ENCODE measurements at regions not wholly inside any gene's neighbourhood (a gene's known extent, or its start where the extent isn't known, plus 50 kb on each side); places are given as distances from the start of the nearest gene placed in this dataset.
A peak's percentile ranks its signal among the peaks of the same experiment; 100 is the strongest.

- Histone ChIP-seq H3K9me3 (ENCODE audit: low read depth) (no peaks in the 10 kb centered on the region), H3K4me1 (ENCODE audit: low read depth) (no peaks in the 10 kb centered on the region), H3K36me3 (no peaks in the 10 kb centered on the region), H3K4me3 (no peak overlapping the region), H3K27ac (no peak overlapping the region), H3K27me3 (no peaks in the 10 kb centered on the region)
- peak in 1 of 2 donors; percentile 46 for DNase-seq (ENCODE audit: low read depth in 1 of 2, low spot score in 1 of 2)
- TF ChIP-seq CTCF (IDR thresholded peaks at IDR 0.05; ENCODE audit: low read depth, low read length): no peak
Measured at GRCh38 chr12:60197589-60197988, 601.8 kb downstream of the SLC16A7 start.

- no peak for TF ChIP-seq CTCF (IDR thresholded peaks at IDR 0.05; ENCODE audit: low read depth, low read length)
- DNase-seq (ENCODE audit: low read depth in 1 of 2, low spot score in 1 of 2): peak; percentile 5 to 25
- no peaks in the 10 kb centered on the region for H3K4me1 ChIP-seq (ENCODE audit: low read depth)
- no peaks in the 10 kb centered on the region for H3K36me3 ChIP-seq
- no peak overlapping the region for H3K4me3 ChIP-seq
- no peaks in the 10 kb centered on the region for H3K27me3 ChIP-seq
- no peaks in the 10 kb centered on the region for H3K9me3 ChIP-seq (ENCODE audit: low read depth)
- H3K27ac ChIP-seq: no peak overlapping the region
Measured at GRCh38 chr12:60201891-60202290, 606.1 kb downstream of the SLC16A7 start.

DNA sequence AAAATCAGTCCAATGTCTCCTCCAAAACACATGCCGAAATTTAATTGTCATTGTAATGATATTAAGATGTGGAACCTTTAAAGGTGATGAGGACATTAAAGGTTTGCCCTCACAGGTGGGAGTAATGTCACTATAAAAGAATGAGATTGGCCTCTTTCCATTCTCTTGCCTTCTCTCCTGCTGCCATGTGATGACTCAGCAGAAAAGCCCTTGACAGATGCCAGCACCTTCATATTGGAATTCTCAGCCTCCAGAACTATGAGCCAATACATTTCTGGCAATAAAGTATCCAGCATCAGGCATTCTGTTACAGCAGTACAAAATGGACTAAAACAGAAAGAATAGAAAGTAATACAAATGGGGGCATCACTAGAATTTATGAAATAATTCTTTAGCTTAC lies 609.7 kb downstream of the SLC16A7 start:
- DNase-seq (ENCODE audit: low read depth in 1 of 2, low spot score in 1 of 2): peak; percentile 32 to 52
- Histone ChIP-seq H3K4me3 (no peak overlapping the region), H3K27me3 (no peaks in the 10 kb centered on the region), H3K36me3 (no peaks in the 10 kb centered on the region), H3K4me1 (ENCODE audit: low read depth) (no peaks in the 10 kb centered on the region), H3K9me3 (ENCODE audit: low read depth) (no peaks in the 10 kb centered on the region), H3K27ac (no peak overlapping the region)
- no peak for TF ChIP-seq CTCF (IDR thresholded peaks at IDR 0.05; ENCODE audit: low read depth, low read length)

DNA sequence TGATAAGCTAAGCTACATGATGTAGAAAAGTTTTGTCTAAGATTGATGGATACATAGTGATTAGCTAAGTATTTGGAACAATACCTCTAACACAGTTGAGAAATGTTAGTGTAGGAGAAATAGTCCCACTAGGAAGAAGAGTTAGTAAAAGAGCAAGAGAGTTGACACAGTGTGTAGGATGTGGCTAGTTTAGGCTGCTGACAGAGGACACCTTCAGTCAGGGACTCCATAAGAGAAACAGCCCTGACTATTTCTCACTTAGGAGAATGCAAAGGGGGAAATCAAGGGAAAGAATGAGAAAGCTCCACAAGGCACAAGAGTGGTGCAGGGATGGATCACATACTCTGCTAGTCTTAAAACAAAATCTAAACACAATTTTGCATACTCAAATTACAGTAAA lies 613.7 kb downstream of the SLC16A7 start:
- no peaks in the 10 kb centered on the region for H3K27me3 ChIP-seq
- H3K36me3 ChIP-seq: no peaks in the 10 kb centered on the region
- no peak overlapping the region for H3K4me3 ChIP-seq
- H3K4me1 ChIP-seq (ENCODE audit: low read depth): no peaks in the 10 kb centered on the region
- H3K9me3 ChIP-seq (ENCODE audit: low read depth): no peaks in the 10 kb centered on the region
- TF ChIP-seq CTCF (IDR thresholded peaks at IDR 0.05; ENCODE audit: low read depth, low read length): no peak
- DNase-seq (ENCODE audit: low read depth in 1 of 2, low spot score in 1 of 2): no peak
- H3K27ac ChIP-seq: no peak overlapping the region

- TF ChIP-seq CTCF (IDR thresholded peaks at IDR 0.05; ENCODE audit: low read depth, low read length): no peak
- Histone ChIP-seq H3K27me3 (no peaks in the 10 kb centered on the region), H3K4me1 (ENCODE audit: low read depth) (no peaks in the 10 kb centered on the region), H3K4me3 (no peak overlapping the region), H3K9me3 (ENCODE audit: low read depth) (no peaks in the 10 kb centered on the region), H3K36me3 (no peaks in the 10 kb centered on the region), H3K27ac (no peak overlapping the region)
- DNase-seq (ENCODE audit: low read depth in 1 of 2, low spot score in 1 of 2): no peak
Measured at GRCh38 chr12:60209933-60210332, 614.1 kb downstream of the SLC16A7 start.

DNA sequence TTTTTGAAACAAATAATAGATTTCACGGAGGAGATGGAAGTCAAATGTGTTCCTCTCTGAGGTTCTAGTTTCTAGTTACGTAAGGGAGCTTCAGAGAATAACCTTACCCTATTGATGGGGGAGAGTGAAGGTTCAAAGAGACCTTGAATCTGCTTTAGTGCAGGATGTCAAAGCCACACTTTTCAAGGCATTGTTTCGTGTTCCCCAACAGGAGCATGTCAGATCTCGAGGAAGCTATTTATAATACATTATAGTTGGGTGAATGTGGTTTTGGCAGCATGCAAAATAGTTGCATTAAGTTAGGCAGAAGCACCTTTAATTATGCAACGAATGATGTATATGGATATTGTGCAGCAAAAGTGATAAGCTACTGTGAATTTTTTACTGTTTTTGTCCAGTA lies 614.9 kb downstream of the SLC16A7 start:
- Histone ChIP-seq H3K27ac (no peak overlapping the region), H3K36me3 (no peaks in the 10 kb centered on the region), H3K27me3 (no peaks in the 10 kb centered on the region), H3K9me3 (ENCODE audit: low read depth) (no peaks in the 10 kb centered on the region), H3K4me1 (ENCODE audit: low read depth) (no peaks in the 10 kb centered on the region), H3K4me3 (no peak overlapping the region)
- no peak for DNase-seq (ENCODE audit: low read depth in 1 of 2, low spot score in 1 of 2)
- no peak for TF ChIP-seq CTCF (IDR thresholded peaks at IDR 0.05; ENCODE audit: low read depth, low read length)
